ENCODE measurements at regions not wholly inside any gene's neighbourhood (a gene's known extent, or its start where the extent isn't known, plus 50 kb on each side); places are given as distances from the start of the nearest gene placed in this dataset.

DNA sequence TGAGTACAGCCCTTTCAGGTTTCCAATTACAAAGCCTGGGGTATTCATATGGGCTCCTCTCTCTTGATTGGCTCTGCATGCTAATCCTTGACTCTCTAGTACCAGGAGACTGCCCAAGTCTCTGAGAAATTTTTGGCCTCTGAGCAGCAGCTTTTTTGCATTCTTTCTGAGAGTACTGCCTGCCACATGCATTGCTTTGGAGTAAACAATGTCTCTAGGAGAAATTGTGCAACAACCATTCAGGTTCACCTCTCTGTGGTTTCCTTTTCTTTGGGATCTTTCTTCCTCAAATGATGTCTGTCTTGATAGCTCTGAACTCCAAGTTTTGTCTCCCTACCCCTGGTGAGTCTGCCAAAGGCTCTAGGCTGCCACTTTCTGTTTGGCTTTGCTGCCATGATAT, 115.8 kb upstream of the SETBP1 start:
- TF ChIP-seq, protein P1, sequence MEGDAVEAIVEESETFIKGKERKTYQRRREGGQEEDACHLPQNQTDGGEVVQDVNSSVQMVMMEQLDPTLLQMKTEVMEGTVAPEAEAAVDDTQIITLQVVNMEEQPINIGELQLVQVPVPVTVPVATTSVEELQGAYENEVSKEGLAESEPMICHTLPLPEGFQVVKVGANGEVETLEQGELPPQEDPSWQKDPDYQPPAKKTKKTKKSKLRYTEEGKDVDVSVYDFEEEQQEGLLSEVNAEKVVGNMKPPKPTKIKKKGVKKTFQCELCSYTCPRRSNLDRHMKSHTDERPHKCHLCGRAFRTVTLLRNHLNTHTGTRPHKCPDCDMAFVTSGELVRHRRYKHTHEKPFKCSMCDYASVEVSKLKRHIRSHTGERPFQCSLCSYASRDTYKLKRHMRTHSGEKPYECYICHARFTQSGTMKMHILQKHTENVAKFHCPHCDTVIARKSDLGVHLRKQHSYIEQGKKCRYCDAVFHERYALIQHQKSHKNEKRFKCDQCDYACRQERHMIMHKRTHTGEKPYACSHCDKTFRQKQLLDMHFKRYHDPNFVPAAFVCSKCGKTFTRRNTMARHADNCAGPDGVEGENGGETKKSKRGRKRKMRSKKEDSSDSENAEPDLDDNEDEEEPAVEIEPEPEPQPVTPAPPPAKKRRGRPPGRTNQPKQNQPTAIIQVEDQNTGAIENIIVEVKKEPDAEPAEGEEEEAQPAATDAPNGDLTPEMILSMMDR (IDR thresholded peaks at IDR 0.05; ENCODE audit: insufficient read depth, low read length, poor library complexity, severe bottlenecking), result no peak
- no peak for TF ChIP-seq EZH2phosphoT487 (conservative IDR thresholded peaks at IDR 0.05; ENCODE audit: low read length)

Measured in SU-DHL-6 (cell line).